Activated CD8-positive, alpha-beta T cell treated with anti-CD3 and anti-CD28 coated beads, Interleukin-2, amount 10 ng/mL, durations not matched to agents 7 days and 5 days (primary cell): ENCODE measurements at regions not wholly inside any gene's neighbourhood (a gene's known extent, or its start where the extent isn't known, plus 50 kb on each side); places are given as distances from the start of the nearest gene placed in this dataset. TPM values are rescaled to one million over a fixed set of nuclear protein-coding genes. Genes with fewer than 3 reads are reported as not detected.

Source experiments
- microRNA-seq: library from miRNA; unstranded; fragments of <30 nt; microRNA quantifications from one replicate; pipeline ENCODE4 v1.2.0, GENCODE V29; 2022

Small RNAs in the stretch of these regions (microRNA-seq; reads per million reads assigned to microRNA genes)
- not detected for gene MIR6082
